ENCODE measurements at regions not wholly inside any gene's neighbourhood (a gene's known extent, or its start where the extent isn't known, plus 50 kb on each side); places are given as distances from the start of the nearest gene placed in this dataset.

DNA sequence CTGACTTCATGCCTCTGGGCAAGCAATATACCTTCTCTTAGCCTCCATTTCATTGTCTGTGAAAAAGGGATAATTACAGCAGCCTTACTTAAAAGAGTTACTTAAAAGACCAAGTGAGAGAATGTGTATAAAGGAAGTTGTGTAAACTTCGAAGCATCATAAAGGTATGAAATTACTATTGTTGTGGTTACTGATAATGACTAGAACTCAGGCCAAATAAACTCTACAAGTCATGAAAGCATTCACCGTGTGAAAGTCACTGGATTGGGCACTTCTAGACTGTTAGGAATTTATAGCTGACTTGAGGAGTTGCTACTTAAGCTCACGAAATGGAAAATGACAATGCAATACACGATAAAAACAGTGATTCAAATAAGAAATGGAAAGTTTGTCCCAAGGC is 67.4 kb upstream of the HAAO start:
- no peak for TF ChIP-seq POLR2AphosphoS5 (IDR thresholded peaks at IDR 0.05; ENCODE audit: low read depth, low read length)
- no peak for TF ChIP-seq CTCF (IDR thresholded peaks at IDR 0.05)
- TF ChIP-seq TCF7L2 (IDR thresholded peaks at IDR 0.05; ENCODE audit: low read depth, low read length): no peak

Measured in Panc1 (cell line).